ENCODE measurements at regions not wholly inside any gene's neighbourhood (a gene's known extent, or its start where the extent isn't known, plus 50 kb on each side); places are given as distances from the start of the nearest gene placed in this dataset.
"Not testable (repeated sequence)": the region's sequence is repeated elsewhere in the genome, so short reads cannot be mapped to it uniquely, and the experiment has no call there.

- no peak for DNase-seq
Observed at GRCh38 chrX:65331371-65331770, 203.2 kb downstream of the LAS1L start.

GRCh38 chrX:65300104-65300809, 234.3 kb downstream of the LAS1L start:
- DNase-seq, result no peak

- not testable (repeated sequence) for DNase-seq
Observed at GRCh38 chrX:65282905-65283304, 251.7 kb downstream of the LAS1L start.

GRCh38 chrX:65273152-65273551, 261.4 kb downstream of the LAS1L start:
- no peak for DNase-seq

GRCh38 chrX:65266482-65266881, 268.1 kb downstream of the LAS1L start:
- no peak for DNase-seq

GRCh38 chrX:65253817-65254216, 277.6 kb upstream of the ZC4H2 start:
- DNase-seq, result no peak

GRCh38 chrX:65241059-65241721, 264.9 kb upstream of the ZC4H2 start:
- DNase-seq, result no peak

DNA sequence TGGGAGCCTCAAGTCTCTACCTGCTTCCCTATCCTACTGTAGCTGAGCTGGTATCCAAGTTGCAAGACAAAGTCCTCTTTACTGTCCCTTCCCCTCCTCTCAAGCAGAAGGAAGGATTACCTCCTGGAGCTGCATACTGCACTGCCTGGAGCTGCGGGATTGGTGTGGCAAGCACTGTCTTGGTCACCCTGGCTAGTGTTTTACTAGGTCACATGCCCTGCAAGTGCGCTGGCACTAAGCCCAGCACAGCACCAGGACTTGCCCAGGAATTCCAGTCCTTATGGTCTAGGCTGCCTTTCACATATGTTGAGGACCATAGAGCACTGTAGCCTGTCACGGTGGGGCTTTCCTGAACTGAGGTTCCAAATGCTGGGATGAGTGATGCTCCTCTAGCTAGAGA, 227.3 kb upstream of the ZC4H2 start:
- DNase-seq, result no peak

- DNase-seq, result peak; percentile 50 to 71
Observed at GRCh38 chrX:65196758-65197360, 220.6 kb upstream of the ZC4H2 start.

DNA sequence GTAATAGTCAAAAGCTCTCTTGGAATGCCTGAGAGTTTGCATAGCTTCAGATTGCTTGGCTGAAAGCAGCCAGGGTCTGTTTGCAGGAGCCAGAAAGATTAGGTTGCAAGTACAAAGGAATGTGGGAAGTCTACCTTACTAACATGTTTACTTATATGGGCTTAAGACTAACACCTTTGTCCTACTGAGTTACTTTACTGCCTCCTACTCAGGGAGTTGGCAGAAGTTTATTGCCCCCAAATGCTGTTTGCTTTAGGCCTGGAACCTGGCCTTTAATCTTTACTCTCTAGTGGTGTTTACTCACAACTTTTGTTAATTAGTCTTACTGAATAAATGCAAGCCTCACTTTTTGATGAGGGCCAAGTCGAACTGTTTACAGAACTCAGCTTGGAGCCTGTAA, 219.4 kb upstream of the ZC4H2 start:
- no peak for DNase-seq

- no peak for DNase-seq
Observed at GRCh38 chrX:65194547-65194946, 218.3 kb upstream of the ZC4H2 start.

DNA sequence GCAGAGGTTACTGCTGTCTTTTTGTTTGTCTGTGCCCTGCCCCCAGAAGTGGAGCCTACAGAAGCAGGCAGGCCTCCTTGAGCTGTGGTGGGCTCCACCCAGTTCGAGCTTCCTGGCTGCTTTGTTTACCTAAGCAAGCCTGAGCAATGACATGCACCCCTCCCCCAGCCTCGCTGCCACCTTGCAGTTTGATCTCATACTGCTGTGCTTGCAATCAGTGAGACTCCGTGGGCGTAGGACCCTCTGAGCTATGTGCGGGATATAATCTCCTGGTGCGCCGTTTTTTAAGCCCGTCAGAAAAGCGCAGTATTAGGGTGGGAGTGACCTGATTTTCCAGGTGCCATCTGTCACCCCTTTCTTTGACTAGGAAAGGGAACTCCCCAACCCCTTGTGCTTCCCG, 187.1 kb upstream of the ZC4H2 start:
- DNase-seq, result not testable (repeated sequence)

DNA sequence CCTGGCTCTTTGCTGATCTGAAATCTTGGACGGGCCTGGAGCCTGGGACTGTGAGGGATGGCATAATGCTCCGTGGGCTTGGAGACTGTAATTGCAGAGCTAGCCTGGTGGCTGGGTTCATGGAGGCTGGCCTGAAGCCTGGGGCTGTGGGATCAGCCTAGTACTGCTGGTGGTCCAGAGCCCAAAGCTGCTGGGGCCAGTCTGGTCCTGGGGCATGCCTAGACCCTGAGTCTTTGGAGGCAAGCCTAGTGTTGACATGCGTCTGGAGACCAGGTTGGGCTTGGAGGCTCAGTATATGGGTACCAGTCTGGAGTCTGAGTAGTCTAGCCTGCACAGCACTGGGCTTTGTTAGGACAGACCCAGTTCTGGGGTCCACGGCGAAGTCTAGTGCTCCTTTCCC, 172.0 kb upstream of the ZC4H2 start:
- DNase-seq, result no peak

DNA sequence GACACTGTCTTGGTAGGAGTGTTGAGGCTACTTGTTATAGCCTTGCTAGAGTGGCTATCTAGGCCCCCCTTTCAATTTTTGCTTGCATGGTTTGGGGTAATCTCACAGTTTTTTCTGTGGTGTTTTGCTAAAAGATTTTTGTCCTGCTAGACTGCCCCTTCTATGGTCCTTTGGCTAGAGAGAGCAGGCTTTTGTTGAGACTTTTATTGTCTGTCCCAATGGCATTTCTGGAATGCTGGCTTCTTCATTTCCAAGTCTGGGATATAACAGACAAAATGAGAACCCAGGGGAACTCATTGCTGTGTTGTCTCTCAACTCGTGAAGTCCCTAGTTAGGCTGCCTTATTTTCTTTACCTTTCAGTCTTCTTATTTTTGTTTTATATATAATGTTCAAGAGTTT, 160.2 kb upstream of the ZC4H2 start:
- DNase-seq, result no peak

DNA sequence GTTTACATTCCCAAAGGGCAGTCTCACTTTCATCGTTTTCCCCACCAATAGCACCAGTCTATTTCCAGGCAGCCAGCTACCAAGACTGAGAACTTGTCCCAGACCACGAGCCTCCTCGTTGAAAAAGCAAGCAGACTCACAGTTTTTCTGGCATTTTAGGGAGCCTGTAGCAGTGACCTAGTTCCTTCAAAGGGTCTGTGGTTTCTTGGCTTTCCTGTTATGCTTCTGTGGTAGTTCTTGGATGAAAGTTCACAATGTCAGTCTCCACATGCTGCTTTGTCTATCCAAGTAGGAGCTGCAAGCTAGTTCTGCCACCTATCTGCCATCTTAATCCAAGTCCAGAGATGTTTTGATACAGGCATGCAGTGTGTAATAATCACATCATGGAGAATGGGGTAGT, 151.6 kb upstream of the ZC4H2 start:
- no peak for DNase-seq

- no peak for DNase-seq
Observed at GRCh38 chrX:65098851-65099250, 122.6 kb upstream of the ZC4H2 start.

DNA sequence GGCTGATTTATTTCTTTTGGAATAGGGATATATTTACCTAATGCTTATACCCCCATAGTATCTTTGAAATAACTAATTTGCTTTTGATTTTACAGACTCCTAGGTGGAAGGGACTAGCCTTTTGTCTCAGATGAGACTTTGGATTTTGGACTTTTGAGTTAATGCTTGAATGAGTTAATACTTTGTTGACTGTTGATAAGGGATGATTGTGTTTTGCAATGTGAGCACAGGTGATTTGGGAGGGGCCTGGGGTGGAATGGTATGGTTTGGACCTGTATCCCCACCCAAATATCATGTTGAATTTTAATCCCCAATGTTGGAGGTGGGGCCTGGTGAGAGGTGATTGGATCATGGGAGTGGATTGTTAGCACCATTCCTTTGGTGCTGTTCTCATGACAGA, 117.4 kb upstream of the ZC4H2 start:
- DNase-seq, result no peak

DNA sequence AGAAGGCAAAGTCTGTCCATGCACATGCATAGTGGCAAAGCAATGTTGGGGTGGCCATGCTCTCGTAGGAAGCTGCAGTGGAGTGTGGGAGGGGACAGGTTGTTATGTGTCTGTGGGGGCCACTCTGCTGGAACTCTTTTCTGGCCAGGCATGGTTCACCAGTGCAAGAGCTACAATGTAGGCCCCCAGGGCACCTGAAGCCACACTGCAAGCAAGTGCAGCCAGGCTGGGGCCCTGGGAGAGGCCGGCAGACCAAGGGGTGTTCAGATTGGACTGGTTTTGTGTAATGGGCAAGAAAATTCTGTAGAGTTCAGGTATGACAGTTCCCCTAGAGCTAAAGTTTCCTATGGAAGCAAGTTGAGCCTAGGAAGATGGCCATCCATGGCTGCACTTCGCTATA, 97.0 kb upstream of the ZC4H2 start:
- no peak for DNase-seq

DNA sequence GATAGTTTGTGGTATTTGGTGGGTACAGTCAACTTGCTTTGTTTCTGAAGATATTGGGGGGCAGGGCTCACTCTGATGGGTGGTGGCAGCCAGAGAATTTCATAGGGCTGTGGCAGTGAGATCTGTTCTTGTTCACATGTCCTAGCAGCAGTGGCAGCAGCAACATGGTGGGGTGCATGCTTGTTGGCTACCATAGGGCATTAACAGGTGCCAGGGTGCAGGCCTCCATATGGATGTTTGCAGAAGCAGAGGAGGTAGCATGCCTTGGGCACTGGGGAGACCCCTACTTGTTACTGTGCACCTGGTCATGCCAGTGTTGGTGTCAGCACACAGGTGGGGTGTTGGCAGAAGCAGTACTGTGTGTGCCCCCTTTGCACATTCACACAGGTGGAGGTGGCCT, 96.3 kb upstream of the ZC4H2 start:
- DNase-seq, result no peak

DNA sequence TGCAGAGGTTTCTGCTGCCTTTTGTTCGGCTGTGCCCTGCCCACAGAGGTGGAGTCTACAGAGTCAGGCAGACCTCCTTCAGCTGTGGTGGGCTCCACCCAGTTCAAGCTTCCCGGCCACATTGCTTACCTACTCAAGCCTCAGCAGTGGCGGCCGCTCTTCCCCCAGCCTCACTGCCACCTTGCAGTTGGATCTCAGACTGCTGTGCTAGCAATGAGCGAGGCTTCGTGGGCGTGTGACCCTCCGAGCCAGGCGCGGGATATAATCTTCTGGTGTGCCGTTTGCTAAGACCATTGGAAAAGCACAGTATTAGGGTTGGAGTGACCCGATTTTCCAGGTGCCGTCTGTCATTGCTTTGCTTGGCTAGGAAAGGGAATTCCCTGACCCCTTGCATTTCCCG, 82.4 kb upstream of the ZC4H2 start:
- not testable (repeated sequence) for DNase-seq

DNA sequence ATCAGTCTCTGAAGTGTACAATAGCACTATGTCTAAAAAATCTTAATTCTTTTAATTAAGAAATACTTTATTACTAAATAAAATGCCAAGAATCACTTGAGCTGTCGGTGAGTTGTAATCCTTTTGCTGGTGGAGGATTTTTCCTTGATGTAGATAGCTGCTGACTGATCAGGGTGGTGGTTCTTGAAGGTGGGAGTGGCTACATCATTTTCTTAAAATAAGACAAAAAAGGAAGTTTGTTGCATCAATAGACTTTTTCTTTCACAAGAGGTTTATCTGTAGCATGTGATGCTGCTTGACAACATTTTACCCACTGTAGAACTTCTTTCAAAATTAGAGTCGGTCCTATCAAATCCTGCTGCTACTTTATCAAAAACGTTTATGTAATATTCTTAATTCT, 68.8 kb upstream of the ZC4H2 start:
- DNase-seq, result no peak

- DNase-seq, result peak; percentile 60 to 66
Observed at GRCh38 chrX:65035446-65035770, 59.2 kb upstream of the ZC4H2 start.

- peak; percentile 60 to 78 for DNase-seq
Observed at GRCh38 chrX:65034668-65035445, 58.6 kb upstream of the ZC4H2 start, which contains the start of gene ZC3H12B. ZC3H12B (plus strand) TSS chrX:65034826.

DNA sequence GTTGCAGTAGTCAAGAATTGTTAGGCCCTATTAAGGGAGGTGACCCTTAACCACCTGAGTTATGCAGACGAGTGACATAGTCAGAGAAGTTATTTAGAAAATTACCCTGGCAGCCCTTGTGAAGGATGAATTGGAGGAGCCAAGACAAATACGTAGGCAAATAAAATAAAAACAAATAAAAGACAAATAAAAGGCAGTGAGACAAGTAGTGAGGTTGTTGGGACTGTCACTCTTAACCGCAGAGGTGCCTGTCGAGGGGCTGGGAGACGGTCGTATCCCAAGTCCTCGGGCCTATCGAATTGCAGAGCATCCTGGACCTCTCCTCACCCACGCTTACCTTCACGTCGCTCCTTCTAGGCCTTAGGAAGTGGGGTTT, 58.0 kb upstream of the ZC4H2 start:
- no peak for DNase-seq
